GM19043 (cell line): ENCODE measurements at regions not wholly inside any gene's neighbourhood (a gene's known extent, or its start where the extent isn't known, plus 50 kb on each side); places are given as distances from the start of the nearest gene placed in this dataset.
"Not testable (repeated sequence)": the region's sequence is repeated elsewhere in the genome, so short reads cannot be mapped to it uniquely, and the experiment has no call there.

ENCODE experiments used
- ATAC-seq: cut with Tn5 transposase; IDR thresholded peaks from one replicate; pipeline ENCODE4 v1.9.1; 2021; ENCODE audit warnings: low read depth; ENCODE audit not compliant: unreplicated experiment

- no peak for ATAC-seq
Observed at GRCh38 chr12:68984796-68985573, 52.0 kb upstream of the CPM start.

DNA sequence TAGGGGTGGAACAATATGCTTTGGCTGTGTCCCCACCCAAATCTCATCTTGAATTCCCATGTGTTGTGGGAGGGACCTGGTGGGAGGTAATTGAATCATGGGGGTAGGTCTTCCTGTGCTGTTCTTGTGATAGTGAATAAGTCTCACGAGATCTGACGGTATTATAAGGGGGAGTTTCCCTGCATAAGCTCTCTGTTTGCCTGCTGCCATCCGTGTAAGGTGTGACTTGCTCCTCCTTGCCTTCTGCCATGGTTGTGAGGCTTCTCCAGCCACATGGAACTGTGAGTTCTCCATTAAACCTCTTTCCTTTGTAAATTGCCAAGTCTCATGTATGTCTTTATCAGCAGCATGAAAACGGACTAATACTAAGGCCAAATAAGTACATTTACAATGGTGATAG lies 64.6 kb upstream of the CPM start:
- not testable (repeated sequence) for ATAC-seq

- no peak for ATAC-seq
Observed at GRCh38 chr12:68998041-68998440, 65.1 kb upstream of the CPM start.

GRCh38 chr12:69000074-69000473 lies 67.1 kb upstream of the CPM start:
- ATAC-seq: no peak

DNA sequence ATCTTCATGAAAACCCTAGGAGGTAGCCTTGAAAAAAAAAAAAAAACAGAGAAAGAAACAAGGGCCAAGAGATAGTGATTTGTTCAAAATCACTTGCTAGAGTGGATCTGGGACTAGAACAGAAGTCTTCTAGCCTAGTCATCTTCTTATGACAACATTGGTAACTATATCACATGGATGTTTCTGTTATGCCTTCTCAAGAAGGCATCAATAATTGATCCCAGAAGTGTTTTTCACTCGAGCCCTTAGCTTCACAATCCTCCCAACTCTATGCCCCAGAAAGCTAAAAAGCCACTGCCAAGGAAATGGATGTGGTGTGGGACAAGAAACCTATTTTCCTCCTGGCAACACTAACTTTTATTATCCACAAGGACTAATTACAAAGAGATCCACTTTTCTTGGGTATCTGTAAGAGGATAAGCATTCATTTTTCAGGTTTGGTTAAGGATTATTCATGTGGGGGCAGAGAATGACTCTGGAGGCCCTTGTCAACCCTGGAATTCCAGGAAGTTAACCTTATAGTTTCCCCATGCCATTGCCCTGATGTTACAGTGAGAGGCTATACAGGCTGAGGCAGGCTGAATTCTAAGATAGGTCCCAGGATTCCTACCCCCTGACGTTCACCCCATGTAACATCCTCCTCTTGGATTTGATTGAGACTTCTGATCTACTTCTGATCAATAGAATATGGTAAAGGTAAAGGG lies 67.7 kb upstream of the CPM start:
- ATAC-seq: no peak

DNA sequence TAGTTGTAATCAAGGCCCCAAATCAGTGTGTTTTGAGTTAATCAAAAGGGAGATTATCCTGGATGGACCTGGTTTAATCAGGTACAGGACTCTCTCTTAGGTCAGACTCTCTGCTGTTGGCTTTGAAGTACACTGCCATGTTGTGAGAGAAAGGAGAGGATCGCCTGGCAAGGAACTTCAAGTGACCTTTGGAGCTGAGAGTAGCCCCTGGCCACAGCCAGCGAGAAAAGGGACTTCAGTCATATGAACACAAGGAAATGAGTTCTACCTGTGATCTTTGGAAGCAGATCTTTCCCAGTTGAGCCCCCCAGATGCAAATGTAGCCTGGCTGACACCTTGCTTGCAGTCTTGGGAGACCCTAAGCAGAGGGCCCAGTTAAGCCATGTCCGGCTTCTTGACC lies 68.3 kb upstream of the CPM start:
- ATAC-seq: no peak

DNA sequence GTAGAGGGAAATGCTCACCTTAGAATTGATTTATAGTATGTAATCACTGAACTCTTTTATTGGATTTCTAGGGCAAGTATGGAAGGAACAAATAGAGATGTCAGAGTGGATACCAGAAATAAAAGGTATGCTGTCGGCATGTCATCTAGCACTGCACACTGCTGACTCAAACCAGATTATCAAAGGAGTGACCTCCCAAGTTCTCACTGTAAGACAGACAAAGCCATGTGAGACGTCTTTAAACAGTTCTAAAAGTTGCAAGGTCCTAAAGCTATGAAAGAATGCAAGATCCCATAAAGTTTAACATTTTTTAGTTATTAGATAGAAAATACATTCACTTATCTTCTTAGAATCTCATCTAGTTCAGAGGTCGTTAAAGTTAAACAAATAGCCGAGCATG lies 70.0 kb upstream of the CPM start:
- no peak for ATAC-seq

DNA sequence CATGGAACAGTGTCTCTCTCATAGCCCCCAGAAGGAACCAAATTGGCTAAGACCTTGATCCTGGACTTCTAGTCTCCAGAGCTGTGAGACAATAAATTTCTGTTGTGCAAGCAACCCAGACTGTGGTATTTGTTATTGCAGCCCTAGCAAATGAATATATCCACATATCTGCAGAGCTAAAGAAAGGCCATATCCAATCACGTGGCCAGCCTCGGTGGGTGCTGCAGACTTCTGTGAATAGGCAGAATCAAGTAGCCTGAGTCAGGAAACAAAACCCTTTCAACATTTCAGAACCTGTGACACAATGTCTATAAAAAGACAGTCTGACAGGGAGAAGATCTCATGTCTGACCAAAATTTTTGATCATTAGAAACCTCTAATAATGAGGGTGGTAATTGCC lies 71.0 kb upstream of the CPM start:
- ATAC-seq: no peak

GRCh38 chr12:69007101-69007854 lies 74.3 kb upstream of the CPM start:
- no peak for ATAC-seq

DNA sequence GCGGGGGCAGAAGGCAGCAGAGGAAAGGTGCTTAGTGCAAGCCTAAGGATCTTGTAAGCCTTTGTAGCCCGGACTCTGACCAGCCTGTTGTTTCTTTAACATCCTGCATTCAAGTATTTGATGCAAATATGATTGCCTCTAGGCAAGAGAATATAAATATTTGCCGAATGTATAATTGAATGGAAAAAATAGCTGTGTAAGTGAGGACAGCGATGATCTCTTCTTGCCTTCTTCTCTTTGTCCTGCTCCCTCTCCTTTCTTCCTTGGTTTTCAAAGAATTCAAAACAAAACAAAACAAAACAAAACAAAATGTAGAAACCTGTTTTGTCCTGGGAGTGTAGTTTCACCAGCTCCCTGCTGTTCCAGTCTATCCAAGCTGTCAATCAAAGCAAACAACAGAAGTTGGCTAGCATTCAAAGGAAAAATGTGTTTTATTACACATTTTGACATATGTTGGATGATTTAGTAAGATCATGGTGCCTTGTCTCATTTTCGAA lies 74.9 kb upstream of the CPM start:
- no peak for ATAC-seq

GRCh38 chr12:69008520-69008919 lies 75.5 kb upstream of the CPM start:
- no peak for ATAC-seq

GRCh38 chr12:69014047-69014446 lies 81.1 kb upstream of the CPM start:
- ATAC-seq: no peak

GRCh38 chr12:69015017-69015416 lies 82.0 kb upstream of the CPM start:
- no peak for ATAC-seq

DNA sequence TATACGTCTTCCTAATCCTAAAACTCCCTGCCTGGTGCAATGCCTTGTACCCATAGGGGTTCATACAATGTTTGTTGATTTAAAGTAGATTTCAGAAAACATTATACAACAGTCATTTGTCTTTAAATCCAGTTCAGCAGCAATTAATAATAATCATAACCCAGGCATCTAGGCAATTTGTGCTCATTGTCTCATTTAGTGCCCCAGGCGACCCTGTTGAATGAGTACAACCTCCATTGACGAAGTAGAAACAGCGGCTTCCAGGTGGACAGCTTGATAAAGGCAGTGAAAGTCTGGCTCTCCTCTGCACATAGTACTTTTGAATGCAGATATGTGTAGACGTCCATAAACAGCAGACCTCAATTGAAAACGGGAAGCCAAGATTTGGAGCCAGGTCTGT lies 82.9 kb upstream of the CPM start:
- ATAC-seq: no peak

DNA sequence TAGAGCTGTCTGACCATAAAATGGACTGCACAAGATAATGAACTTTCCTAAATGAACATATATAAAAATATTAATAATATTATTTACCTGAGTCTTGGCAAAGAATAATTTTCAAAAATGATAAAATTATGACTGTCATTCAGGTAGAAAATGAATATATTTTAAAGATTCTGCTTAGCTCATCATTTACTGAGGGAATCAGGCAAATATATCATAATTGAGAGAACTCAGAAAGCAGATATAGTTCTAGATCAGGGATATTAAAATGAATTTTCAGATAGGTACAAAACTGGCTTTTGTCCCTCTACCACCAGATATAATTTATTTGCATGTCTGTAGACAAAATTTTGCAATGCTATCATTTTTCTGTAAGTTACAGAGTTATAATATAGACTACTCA lies 86.1 kb upstream of the CPM start:
- ATAC-seq: no peak

DNA sequence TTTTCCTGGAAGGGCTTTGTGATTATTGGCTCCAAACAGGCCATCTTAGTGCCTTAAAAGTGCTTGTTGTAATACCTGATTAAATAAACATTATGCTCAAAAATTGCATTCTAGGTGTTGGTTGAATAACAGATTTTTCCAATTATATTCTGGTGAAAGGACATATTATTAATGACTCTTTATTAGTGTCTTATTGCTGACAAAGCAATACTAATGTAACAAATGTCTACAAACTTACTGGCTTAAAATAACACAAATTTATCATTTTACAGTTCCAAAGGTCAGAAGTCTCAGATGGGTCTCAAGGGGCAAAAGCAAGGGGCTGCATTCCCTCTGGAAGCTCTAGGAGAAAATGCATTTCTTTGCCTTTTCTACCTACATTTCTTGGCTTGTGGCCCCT lies 86.9 kb upstream of the CPM start:
- ATAC-seq: no peak

DNA sequence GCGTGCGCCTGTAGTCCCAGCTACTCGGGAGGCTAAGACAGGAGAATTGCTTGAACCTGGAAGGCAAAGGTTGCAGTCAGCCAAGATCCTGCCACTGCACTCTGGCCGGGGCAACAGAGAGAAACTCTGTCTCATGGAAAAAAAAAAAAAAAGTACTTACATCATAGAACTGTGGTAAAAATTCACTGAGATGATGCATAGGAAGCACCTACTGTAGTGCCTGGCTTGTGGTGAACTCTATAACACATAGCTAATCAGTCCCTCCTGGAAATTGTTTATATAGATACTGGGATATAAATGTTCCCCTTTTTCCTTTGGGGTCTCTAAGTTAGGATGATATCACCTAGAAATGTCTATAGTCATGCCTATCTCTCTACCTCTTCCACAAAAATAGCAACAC lies 89.7 kb upstream of the CPM start:
- no peak for ATAC-seq

GRCh38 chr12:69023840-69024239 lies 90.9 kb upstream of the CPM start:
- ATAC-seq: no peak

- ATAC-seq: no peak
Observed at GRCh38 chr12:69024413-69024812, 91.4 kb upstream of the CPM start.

GRCh38 chr12:69024907-69025306 lies 91.9 kb upstream of the CPM start:
- ATAC-seq: no peak

DNA sequence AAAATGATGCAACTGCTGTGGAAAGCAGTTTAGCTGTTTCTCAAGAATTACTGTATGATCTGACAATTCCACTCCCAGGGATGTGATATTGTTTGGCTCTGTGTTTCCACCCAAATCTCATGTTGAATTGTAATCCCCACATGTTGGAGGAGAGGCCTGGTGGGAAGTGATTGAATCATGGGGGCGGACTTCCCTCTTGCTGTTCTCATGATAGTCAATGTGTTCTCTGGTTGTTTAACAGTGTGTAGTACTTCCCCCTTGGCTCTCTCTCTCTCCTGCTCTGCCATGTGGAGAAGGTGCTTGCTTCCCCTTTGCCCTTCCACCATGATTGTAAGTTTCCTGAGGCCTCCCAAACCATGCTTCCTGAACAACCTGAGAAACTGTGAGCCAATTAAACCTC lies 93.4 kb upstream of the CPM start:
- no peak for ATAC-seq
